GM12878 (cell line): ENCODE measurements at regions not wholly inside any gene's neighbourhood (a gene's known extent, or its start where the extent isn't known, plus 50 kb on each side); places are given as distances from the start of the nearest gene placed in this dataset.

Experiments
- ATAC-seq: fragments of 200-7000 bp; cut with Tn5 transposase; 3 replicates; pipeline ENCODE4 v1.9.1; 2020; ENCODE audit warnings: mild to moderate bottlenecking, moderate library complexity
- BruUV-seq: library from RNA; stranded (reverse); fragments of 400-500 nt; replicated peaks from 2 replicates; lab custom pipeline; 2021; lab: Mats Ljungman, UMichigan
- CTCF ChIA-PET: fragments of 300-600 bp; sonication (Branson Sonifier 250); formaldehyde crosslinking; extraction: SDS; loops from one replicate; lab custom pipeline; 2021; ENCODE audit warnings: inconsistent platforms; lab: Yijun Ruan, JAX
- POLR2A ChIA-PET: fragments of 350-600 bp; formaldehyde crosslinking; extraction: SDS; loops from one replicate; lab custom pipeline; 2021; ENCODE audit warnings: inconsistent platforms; lab: Charles Lee
- RAD21 ChIA-PET: fragments of 300-600 bp; sonication (Branson Sonifier 250); formaldehyde crosslinking; loops from one replicate; lab custom pipeline; 2023; ENCODE audit warnings: antibody characterized with exemption; ENCODE audit not compliant: unreplicated experiment; lab: Charles Lee
- SMC1A ChIA-PET: fragments of 300-600 bp; sonication (Branson Sonifier 250); formaldehyde crosslinking; loops from one replicate; lab custom pipeline; 2023; ENCODE audit not compliant: unreplicated experiment, uncharacterized antibody; lab: Charles Lee
- DNase-seq: peaks from one replicate; pipeline ENCODE4 v3.0.0-alpha.2; 2011; ENCODE audit warnings: low read depth, low spot score
- FAIRE-seq: peaks from 3 replicates; lab custom pipeline; 2011; peaks lifted over from hg19 to GRCh38; lab: Jason Lieb, UNC
- H2AFZ ChIP-seq: 2 replicates; pipeline ENCODE4 v1.6.0; 2011; ENCODE audit warnings: low read depth, low read length, control low read depth; ENCODE audit not compliant: control insufficient read depth
- H3K27ac ChIP-seq: 2 replicates; pipeline ENCODE4 v1.5.1; 2011; ENCODE audit warnings: control low read depth; ENCODE audit not compliant: control insufficient read depth, insufficient read depth
- H3K27me3 ChIP-seq, 2 experiments: replicated peaks in 1 of 2; 2 replicates each; pipeline versions ENCODE4 v1.6.0 to v1.6.1; 2011; ENCODE audit warnings: low read length in 1 of 2; ENCODE audit not compliant: control insufficient read depth in 2 of 2, insufficient read depth in 2 of 2
- H3K36me3 ChIP-seq, 2 experiments: 2 replicates each; pipeline ENCODE4 v1.5.1; 2011; ENCODE audit warnings: low read length in 1 of 2; ENCODE audit not compliant: control insufficient read depth in 2 of 2, insufficient read depth in 2 of 2
- H3K4me1 ChIP-seq: 2 replicates; pipeline ENCODE4 v1.6.1; 2011; ENCODE audit warnings: mild to moderate bottlenecking, low read length, moderate library complexity, mixed read lengths; ENCODE audit not compliant: control insufficient read depth, insufficient read depth
- H3K4me2 ChIP-seq: 2 replicates; pipeline ENCODE4 v1.6.0; 2011; ENCODE audit warnings: control low read depth; ENCODE audit not compliant: control insufficient read depth, insufficient read depth
- H3K4me3 ChIP-seq: fragments of 200-600 bp; sonication (generic); 2 replicates; pipeline ENCODE4 v1.5.1; 2016
- H3K79me2 ChIP-seq: 2 replicates; pipeline ENCODE4 v1.6.0; 2011; ENCODE audit warnings: low read length; ENCODE audit not compliant: control insufficient read depth, insufficient read depth
- H3K9ac ChIP-seq: 2 replicates; pipeline ENCODE4 v1.8.0; 2011; ENCODE audit warnings: low read length, control low read depth, mixed read lengths; ENCODE audit not compliant: control insufficient read depth, insufficient read depth
- H3K9me3 ChIP-seq: replicated peaks from 3 replicates; pipeline ENCODE4 v1.5.1; 2011; ENCODE audit warnings: mild to moderate bottlenecking, low read length; ENCODE audit not compliant: control insufficient read depth, insufficient read depth
- H4K20me1 ChIP-seq: 2 replicates; pipeline ENCODE4 v1.6.0; 2011; ENCODE audit not compliant: control insufficient read depth, insufficient read depth
- BHLHE40 ChIP-seq, 2 experiments: fragments of 450-650 bp in 1 of 2; IDR thresholded peaks; 2 replicates each; pipeline ENCODE4 v1.6.1; 2011 to 2017; ENCODE audit warnings: low read depth in 2 of 2, borderline replicate concordance in 1 of 2, improper control_type of control experiment in 1 of 2, low read length in 1 of 2, mild to moderate bottlenecking in 1 of 2
- CBFB ChIP-seq: IDR thresholded peaks from 2 replicates; pipeline ENCODE4 v1.6.1; 2016; ENCODE audit warnings: antibody characterized with exemption, low read depth
- E4F1 ChIP-seq: fragments of 450-650 bp; IDR thresholded peaks from 2 replicates; pipeline ENCODE4 v1.6.1; 2018; ENCODE audit warnings: borderline replicate concordance, mild to moderate bottlenecking; ENCODE audit not compliant: partially characterized antibody
- EP300 ChIP-seq, 2 experiments: fragments of 150-350 bp in 1 of 2; IDR thresholded peaks; 2 replicates each; pipeline ENCODE4 v1.6.1; 2011 to 2012; ENCODE audit warnings: low read depth in 2 of 2, low read length in 2 of 2, borderline replicate concordance in 1 of 2, improper control_type of control experiment in 1 of 2, inconsistent platforms in 1 of 2; ENCODE audit not compliant: control insufficient read depth in 1 of 2
- FOXM1 ChIP-seq: IDR thresholded peaks from 2 replicates; pipeline ENCODE4 v1.6.1; 2012; ENCODE audit warnings: low read depth, mild to moderate bottlenecking, inconsistent platforms, low read length, moderate library complexity
- IKZF2 ChIP-seq, 2 experiments: fragments of 450-650 bp; IDR thresholded peaks; 2 replicates each; pipeline ENCODE4 v1.6.1; 2017; ENCODE audit warnings: mild to moderate bottlenecking in 2 of 2, moderate library complexity in 2 of 2
- KLF5 ChIP-seq: fragments of 450-650 bp; IDR thresholded peaks from 2 replicates; pipeline ENCODE4 v1.6.1; 2014; ENCODE audit warnings: mild to moderate bottlenecking; ENCODE audit not compliant: partially characterized antibody
- NR2C1 ChIP-seq: fragments of 450-650 bp; IDR thresholded peaks from 2 replicates; pipeline ENCODE4 v1.6.1; 2017; ENCODE audit warnings: antibody characterized with exemption, mild to moderate bottlenecking, moderate library complexity
- PML ChIP-seq: IDR thresholded peaks from 2 replicates; pipeline ENCODE4 v1.6.1; 2012; ENCODE audit warnings: low read length, inconsistent platforms
- RAD21 ChIP-seq: IDR thresholded peaks from 2 replicates; pipeline ENCODE4 v1.6.1; 2011; ENCODE audit warnings: mild to moderate bottlenecking, low read depth, low read length, moderate library complexity; ENCODE audit not compliant: insufficient read depth
- RELA ChIP-seq: fragments of 450-650 bp; IDR thresholded peaks from 2 replicates; pipeline ENCODE4 v1.8.0; 2014; ENCODE audit warnings: borderline replicate concordance; ENCODE audit not compliant: partially characterized antibody
- SMAD5 ChIP-seq: IDR thresholded peaks from 2 replicates; pipeline ENCODE4 v1.6.1; 2016; ENCODE audit warnings: antibody characterized with exemption, low read depth
- SMARCA5 ChIP-seq: fragments of 450-650 bp; IDR thresholded peaks from 2 replicates; pipeline ENCODE4 v1.6.1; 2017; ENCODE audit warnings: mild to moderate bottlenecking
- STAT1 ChIP-seq: fragments of 450-650 bp; conservative IDR thresholded peaks from 2 replicates; pipeline ENCODE4 v1.6.1; 2014; ENCODE audit warnings: antibody characterized with exemption, mild to moderate bottlenecking
- STAT3 ChIP-seq: IDR thresholded peaks from 2 replicates; pipeline ENCODE4 v1.6.1; 2011; ENCODE audit warnings: low read depth, low read length, improper control_type of control experiment
- ZNF217 ChIP-seq: fragments of 450-650 bp; IDR thresholded peaks from 2 replicates; pipeline ENCODE4 v1.6.1; 2017; ENCODE audit warnings: antibody characterized with exemption, mild to moderate bottlenecking
- ZNF274 ChIP-seq: IDR thresholded peaks from one replicate; pipeline ENCODE4 v1.8.0; 2011; ENCODE audit not compliant: insufficient read length, insufficient read depth
- WGBS: methylation state at CpG from one replicate; pipeline ENCODE4 v1.1.6; 2016; ENCODE audit warnings: low lambda C conversion rate; ENCODE audit not compliant: insufficient replicate concordance, insufficient coverage; ENCODE audit errors: missing lambda C conversion rate; 5-methylcytosine and 5-hydroxymethylcytosine counted together
- in situ Hi-C: fragments of 300-500 bp; cut with MboI; formaldehyde crosslinking; loops from 9 replicates; pipeline ENCODE4 v1.14.3; 2018; ENCODE audit warnings: mixed read lengths
- intact Hi-C: fragments of 100-400 bp; cut with micrococcal nuclease; formaldehyde crosslinking; loops from one replicate; pipeline ENCODE4 v1.14.2; 2022; ENCODE audit not compliant: unreplicated experiment
- TF ChIP-seq, protein P1 (sequence below): fragments of 450-650 bp; IDR thresholded peaks from 2 replicates; pipeline ENCODE4 v1.6.1; 2017; ENCODE audit warnings: mild to moderate bottlenecking, low read depth, inconsistent platforms; ENCODE audit not compliant: poor library complexity, severe bottlenecking

GRCh38 chr10:62709200-62709599 lies 95.3 kb upstream of the ADO start (continued):
- no peak for TF ChIP-seq RELA
- no peak; the same call in 1 of the 2 replicates for TF ChIP-seq PML
- TF ChIP-seq SMARCA5 = no peak
- TF ChIP-seq STAT3 = no peak
- no peak for TF ChIP-seq KLF5
- TF ChIP-seq NR2C1 = no peak
- peak; percentile 70; the same call in 1 of the 2 replicates for TF ChIP-seq FOXM1
- TF ChIP-seq, protein P1, sequence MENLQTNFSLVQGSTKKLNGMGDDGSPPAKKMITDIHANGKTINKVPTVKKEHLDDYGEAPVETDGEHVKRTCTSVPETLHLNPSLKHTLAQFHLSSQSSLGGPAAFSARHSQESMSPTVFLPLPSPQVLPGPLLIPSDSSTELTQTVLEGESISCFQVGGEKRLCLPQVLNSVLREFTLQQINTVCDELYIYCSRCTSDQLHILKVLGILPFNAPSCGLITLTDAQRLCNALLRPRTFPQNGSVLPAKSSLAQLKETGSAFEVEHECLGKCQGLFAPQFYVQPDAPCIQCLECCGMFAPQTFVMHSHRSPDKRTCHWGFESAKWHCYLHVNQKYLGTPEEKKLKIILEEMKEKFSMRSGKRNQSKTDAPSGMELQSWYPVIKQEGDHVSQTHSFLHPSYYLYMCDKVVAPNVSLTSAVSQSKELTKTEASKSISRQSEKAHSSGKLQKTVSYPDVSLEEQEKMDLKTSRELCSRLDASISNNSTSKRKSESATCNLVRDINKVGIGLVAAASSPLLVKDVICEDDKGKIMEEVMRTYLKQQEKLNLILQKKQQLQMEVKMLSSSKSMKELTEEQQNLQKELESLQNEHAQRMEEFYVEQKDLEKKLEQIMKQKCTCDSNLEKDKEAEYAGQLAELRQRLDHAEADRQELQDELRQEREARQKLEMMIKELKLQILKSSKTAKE = no peak

DNA sequence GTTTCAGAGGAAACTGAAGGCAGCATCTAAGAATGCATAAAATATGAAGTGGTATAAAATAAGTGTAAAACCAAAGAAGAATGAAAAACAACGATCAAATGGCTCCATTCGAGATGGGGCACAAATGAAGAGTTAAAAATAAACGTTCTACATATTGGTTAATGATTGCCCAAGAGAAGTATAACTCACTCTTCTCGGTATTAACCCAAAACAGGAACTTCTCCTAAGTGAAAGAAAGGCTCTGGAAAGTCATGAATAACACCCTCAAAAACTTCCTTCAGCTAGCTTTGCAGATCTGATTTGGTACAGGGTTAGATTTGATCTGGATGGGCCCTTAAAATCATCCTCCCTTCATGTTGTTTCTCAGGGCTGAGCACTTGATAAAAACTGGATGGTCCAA lies 94.3 kb upstream of the ADO start:
- FAIRE-seq (no peak), ATAC-seq (peak; percentile 65), DNase-seq (no peak)
- ChIA-PET SMC1A (interaction anchor here (0.7 to 8.0 kb wide), 19 partner anchors 11 to 107 kb away, joined by 3 to 104 read pairs (median 4); partner anchors contain the start of gene EGR2), POLR2A (interaction anchor here (0.6 to 1.5 kb wide), 4 partner anchors 14 to 96 kb away, joined by 3 to 4 read pairs (median 3); partner anchors contain the start of gene ADO), CTCF (interaction anchor here (0.7 to 2.1 kb wide), 7 partner anchors 8 to 183 kb away, joined by 4 to 6 read pairs (median 5); no protein-coding TSS in a partner anchor), RAD21 (interaction anchor here (0.7 to 7.8 kb wide), 6 partner anchors 23 to 106 kb away, joined by 3 to 91 read pairs (median 4); partner anchors contain the start of gene EGR2)
- H3K4me3 ChIP-seq = no peak overlapping the region
- H3K27me3 ChIP-seq = no peaks in the 10 kb centered on the region
- H3K27ac ChIP-seq = no peak overlapping the region
- no peak overlapping the region for H2AFZ ChIP-seq
- H3K9ac ChIP-seq = no peak overlapping the region
- intact Hi-C loops = loop anchor here (2.0 kb wide), 1 partner anchor 23 kb away; no protein-coding TSS in a partner anchor
- WGBS = 33% methylated on average over 4 of the region's 4 CpGs
- in situ Hi-C loops = no loop called here
- BruUV-seq = no TSS peak
- H3K79me2 ChIP-seq = no peaks in the 10 kb centered on the region
- H3K9me3 ChIP-seq = peaks cover 6% of the 10 kb centered on the region
- H3K36me3 ChIP-seq = no peaks in the 10 kb centered on the region
- H3K4me1 ChIP-seq = peaks cover 30% of the 10 kb centered on the region
- no peaks in the 10 kb centered on the region for H4K20me1 ChIP-seq
- 0 out of 2 replicates have a peak overlapping the region, but pooled peaks have one; percentile 22 for H3K4me2 ChIP-seq
- TF ChIP-seq CBFB (no peak), ZNF217 (peak; percentile 22; the same call in 1 of the 2 replicates), EP300 (IDR thresholded peaks at IDR 0.05; ENCODE audit: borderline replicate concordance in 1 of 2, control insufficient read depth in 1 of 2, low read depth in 2 of 2, low read length in 2 of 2) (no peak), ZNF274 (no peak), E4F1 (no peak), IKZF2 (IDR thresholded peaks at IDR 0.05) (peak; percentile 63 to 77; a peak in 2 of 4 replicates), RAD21 (no peak), SMAD5 (no peak), RELA (no peak), BHLHE40 (IDR thresholded peaks at IDR 0.05; ENCODE audit: borderline replicate concordance in 1 of 2, low read depth in 2 of 2, low read length in 1 of 2) (no peak), STAT1 (no peak)
